Dermis microvascular lymphatic vessel endothelial cell (primary cell): ENCODE measurements at regions not wholly inside any gene's neighbourhood (a gene's known extent, or its start where the extent isn't known, plus 50 kb on each side); places are given as distances from the start of the nearest gene placed in this dataset.
A peak's percentile ranks its signal among the peaks of the same experiment; 100 is the strongest.

Experiments used
- DNase-seq, 2 donors: peaks; one replicate each; pipeline versions ENCODE4 v3.0.0 to v3.0.0-alpha.2; 2010; ENCODE audit warnings: low read depth in 2 of 2

DNA sequence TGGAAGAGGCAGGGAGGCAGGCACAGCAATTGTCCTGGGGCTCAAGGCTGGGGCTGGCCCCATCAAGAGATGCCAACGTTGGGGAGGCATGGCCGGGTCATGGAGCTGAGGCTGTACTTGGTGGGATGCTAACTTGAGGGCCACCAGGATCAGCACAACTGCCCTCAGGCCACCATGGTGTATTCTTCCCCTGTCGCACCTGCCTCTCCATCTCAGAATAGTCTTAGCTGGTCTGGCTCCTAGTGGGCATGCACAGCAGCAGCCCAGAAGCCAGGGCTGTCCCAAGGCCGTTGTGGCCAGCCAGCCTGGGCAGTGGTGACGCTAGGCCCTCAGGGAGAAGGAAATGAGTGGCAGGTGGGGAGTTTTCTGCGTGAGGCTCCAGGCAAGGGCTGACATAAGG is 91.3 kb downstream of the DHCR7 start:
- DNase-seq, result no peak

DNA sequence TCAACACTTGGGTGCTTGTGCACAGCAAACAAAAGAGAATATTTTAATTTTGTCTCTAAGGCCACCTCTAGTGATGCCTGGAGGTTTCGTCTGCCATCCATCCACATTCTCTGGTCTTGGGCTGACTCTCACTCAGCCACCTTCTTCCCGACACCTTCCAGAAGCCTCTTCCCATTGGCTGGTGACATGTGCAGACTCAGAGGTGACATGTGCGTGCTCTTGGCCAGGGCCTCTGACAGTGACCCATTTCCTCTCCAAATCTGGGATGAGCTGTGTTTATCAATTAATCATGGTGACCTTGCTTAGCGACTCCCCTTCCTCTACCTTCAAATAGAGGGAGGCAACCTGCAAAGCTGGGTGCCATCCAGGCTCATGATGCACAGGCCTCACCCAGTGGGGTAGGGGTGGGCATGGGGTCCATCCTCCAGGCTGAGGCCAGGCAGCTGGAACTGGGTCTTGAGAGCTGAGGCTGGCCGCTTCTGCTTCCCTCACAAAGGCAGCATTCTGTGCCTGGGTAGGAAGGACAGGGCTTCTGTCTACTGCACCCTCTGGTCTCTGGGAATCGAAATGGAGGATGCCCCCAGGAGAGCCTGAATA is 91.8 kb downstream of the DHCR7 start:
- DNase-seq, result no peak

DNA sequence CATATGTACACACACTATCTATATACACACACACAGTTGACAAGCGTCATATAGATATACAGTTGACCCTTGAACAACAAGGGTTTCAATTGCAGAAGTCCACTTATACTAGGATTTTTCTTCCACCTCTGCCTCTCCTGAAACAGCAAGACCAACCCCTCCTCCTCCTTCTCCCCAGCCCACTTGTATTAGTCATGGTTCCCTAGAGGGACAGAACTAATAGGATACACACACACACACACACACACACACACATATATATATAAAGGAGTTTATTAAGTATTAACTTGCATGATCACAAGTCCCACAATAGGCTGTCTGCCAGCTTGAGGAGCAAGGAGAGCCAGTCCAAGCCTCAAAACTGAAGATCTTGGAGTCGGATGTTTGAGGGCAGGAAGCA is 92.9 kb downstream of the DHCR7 start:
- no peak for DNase-seq

DNA sequence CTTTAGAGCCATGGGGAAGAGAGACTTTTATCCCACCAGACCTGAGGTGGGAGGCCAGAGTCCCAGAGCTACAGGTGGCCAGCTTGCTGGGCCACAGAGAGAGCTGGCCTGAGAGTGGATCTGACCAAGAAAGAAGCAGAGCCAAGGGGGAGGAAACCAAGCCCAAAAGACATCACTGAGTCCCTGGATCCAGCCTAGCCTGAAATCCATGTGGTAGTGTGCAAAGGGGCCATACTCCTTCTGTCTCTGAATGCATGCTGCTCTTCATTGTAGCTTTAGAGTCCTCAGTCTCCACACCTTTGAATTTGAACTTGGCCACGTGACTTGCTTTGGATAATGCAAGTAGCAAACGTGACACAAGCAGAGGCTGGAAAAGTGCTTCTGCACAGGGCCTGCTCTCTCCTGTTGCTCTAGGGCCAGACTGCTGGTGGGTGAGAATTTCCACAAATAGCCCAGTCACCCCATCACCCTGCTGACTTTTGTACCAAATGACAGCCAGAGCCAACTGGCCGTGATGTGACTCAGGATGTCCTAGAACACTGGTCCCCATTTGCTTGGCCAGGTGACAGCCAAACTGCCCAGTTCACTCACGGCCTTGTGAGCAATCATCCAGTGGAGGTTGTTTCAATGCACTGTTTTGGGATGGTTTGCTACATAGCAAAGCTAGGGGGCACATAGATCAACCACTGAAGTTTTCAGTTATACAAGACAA is 93.6 kb downstream of the DHCR7 start:
- DNase-seq, result no peak

DNA sequence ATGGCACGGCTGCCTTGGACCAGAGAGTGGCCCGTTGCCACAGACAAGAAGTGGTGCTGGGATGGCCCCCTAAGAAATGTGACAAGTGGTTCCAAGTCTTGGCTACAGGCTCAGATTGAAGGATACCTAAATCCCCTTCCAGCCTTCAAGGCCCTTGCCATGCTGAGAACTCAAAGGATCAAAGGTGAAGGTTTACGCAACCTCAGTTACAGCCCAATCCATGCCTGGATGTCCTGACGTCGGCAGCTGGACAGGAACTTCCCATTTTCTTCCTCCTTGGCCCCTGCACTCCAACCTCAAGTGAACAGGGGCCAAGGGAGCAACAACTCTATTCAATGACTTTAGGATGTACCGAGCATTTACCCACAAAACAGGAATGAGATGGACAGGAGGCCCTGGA is 95.4 kb downstream of the DHCR7 start:
- DNase-seq, result no peak

DNA sequence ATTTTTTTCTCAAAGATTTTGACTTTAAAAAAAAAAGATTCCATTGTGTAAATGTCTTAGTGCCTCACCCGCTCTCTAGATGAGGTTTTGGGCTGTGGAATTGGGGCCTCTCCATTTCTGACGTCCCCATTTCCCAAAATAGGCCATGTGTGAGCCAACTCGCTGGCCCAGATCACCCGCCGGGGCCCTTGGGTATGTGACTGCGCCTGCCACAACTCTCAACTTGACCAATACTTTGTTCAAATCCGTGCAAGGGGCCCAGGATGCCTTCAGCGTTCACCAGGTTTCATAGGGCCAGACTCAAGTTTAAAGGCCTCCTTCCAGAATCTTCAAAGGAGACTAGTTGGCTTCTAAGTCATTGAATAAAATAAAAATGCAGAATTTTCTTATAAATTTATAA is 96.0 kb downstream of the DHCR7 start:
- no peak for DNase-seq

DNA sequence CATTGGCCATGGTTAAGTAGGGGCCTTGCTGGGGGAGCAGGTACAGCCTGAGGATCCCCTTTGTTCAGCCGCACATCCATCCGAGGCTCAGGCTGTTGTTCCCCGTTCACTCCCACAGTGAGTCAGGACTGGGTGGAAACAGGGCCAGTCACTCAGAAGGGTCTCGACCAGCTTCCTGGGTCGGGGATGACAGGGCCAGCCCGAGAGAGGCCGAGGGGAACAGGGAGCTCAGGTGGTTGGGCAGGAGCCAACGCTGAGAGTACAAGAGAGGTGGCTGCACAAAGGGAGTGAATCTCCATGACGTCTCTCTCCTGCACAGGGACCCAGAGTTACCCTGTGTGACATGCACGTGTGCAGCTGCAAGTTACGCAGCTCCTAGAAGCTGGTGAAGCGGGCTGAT is 97.2 kb upstream of the SHANK2 start:
- no peak for DNase-seq

DNA sequence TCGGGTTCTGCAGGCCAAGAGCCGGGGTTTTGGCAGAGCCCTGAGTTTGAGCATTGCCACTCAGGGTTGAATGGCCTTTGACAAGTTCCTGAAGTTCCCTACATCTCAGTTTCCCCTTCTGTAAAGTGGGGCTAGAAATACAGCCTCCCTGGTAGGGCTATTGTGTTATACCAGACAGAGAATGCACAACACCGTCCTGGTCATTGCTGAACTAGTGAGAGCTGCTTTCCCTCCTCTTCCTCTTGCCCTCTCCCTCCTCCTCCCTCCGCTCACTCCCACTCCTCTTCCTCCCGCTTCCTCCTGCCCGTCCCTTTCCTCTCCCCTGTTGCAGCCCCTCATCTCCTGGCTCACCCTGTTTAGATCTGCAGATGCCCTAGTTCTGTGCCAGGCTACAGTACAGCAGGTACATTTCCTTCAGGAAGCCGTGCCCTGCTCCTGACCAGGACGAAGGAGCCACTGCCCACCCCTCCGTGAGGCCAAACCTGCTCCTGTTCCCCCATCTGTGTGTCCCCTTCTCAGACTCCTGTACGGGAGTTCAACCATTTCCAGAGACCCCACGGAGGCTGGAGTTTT is 91.5 kb upstream of the SHANK2 start:
- DNase-seq, result no peak

DNA sequence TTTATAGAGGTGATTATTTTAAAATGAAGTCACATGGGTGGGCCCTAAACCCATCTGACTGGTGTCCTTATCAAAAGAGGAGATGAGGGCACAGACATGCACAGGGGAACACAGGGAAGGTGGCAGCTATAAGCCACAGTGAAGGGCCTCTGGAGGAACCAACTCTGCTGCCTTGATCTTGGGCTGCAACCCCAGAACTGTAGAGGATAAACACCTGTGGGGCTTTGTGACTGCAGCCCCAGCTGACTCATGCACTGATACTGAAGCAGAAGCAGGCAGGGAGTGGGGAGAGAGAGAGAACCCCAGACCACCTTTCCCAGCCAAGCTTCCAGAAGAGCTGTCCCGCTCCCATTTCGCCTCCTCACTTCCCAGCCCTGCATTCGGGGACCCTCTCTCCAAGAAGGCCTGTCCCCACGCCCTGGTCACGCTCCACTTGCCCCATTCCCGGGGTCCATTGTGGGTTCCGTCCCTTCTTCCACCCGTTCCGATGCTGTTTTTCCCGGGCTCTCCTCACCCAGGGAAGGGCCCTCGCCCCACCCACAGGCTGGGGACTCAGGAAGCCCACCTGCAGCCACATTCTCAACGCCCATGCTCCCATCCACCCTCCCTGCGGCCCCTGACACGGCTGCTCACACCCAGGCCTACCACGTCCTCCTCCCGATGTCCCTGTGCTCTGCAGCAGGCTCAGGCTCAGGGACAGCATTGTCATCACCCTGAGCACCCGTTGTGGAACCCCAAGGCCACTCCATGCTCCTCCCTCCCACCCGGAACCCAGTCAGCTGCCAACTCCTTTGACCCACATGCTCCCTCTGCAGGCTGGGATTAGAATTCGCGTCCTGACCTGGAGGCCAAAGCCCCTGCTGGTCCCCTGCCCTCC is 90.8 kb upstream of the SHANK2 start:
- DNase-seq, result peak in 1 of 2 donors; percentile 9

DNA sequence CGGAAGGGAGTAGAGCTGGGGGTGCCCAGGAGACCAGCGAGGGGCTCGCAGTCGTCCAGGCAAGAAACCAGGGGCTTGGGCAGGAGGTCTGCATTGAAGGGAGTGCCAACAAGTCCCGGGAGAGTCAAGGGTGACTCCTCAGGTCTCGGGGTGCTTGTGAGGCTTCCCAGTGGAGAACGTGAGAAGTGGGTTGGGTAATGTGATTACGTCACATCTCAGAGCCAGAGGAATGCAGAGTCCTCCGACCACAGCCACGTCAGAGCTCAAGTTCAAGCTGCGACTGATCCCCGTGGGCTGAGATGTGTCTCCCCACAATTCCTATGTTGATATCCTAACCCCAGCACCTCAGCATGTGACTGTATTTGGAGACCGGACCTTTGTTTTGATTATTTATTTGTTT is 89.7 kb upstream of the SHANK2 start:
- no peak for DNase-seq

DNA sequence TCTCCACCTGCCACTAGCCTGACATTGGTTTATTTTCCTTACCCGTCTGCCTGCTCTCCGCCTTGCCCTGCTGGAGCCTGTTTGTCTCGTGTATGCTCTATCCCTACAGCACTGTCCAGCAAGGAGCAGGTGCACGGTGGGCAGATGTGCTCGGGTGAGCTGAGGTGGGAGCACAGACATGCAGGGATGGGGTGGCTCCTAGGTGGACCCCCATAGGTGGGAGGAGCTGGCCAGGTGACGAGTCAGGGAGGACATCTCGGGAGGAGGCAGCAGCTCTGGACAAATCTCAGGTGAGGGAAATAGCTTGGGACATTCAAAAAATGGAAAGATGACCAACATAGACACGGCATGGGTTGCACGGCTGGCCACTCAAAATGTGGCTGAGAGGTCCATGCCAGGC is 89.2 kb upstream of the SHANK2 start:
- DNase-seq, result no peak

DNA sequence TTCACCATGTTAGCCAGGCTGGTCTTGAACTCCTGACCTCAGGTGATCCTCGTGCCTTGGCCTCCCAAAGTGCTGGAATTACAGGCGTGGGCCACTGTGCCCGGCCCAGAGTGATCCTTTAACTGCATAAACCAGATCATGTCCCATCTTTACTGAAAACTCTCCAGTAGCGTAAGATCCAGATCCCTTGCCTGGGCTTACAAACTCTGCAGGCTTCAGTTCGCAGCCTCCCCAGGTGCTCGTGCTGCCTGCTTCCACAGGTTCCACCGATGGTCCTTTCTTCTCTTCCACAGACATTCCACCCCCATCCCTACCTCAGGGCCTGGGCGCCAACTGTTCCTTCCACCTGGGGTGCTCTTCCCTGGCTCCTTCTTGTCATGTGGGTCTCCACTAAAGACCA is 88.8 kb upstream of the SHANK2 start:
- DNase-seq, result no peak

DNA sequence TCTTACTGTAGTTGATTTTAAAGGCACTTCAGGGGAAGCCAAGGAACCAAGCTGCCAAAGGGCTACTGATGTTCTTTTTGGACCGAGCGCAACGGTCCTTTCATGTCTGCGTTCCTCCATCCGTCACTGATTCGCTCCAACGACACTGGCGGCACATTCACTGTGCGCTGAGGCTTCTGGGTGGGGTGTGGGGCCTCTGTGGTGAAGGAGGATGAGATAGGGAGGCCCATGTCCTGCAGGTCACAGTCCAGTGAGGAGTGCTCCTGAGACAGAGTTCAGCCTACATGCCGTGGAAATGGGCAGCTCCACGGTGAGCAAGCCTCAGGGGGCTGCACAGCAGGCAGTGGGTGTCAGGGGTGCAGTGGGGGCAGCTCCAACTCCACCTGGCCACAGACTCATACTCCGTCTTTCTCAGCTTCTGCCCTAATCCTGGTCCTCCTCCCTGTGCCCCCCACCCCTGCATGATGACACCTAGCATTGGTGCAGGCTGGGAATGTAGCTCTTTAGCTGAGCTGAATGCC is 87.8 kb upstream of the SHANK2 start:
- no peak for DNase-seq

DNA sequence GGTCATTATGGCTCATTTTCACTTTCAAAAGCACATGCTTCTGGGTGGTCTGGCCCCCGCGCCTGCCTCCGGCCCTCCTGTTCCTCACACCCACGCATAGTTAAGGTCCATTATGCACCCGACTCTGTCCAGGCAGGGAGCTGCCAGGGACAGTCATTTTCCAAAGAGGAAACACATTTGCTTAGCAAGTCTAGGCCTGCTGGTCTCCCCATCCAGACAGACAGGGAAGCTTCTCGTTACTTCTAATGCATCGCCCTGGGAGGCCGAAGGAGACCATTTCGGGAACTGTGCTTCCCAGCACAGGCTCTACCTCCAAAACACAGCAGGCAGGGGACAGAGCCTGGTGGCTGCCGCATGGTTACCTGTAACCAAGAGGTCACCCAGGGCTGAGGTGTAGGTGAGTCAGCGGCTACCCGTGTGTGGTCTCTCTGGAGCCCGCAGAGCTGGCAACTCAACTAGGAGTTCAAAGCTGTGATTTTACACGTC is 87.1 kb upstream of the SHANK2 start:
- no peak for DNase-seq

DNA sequence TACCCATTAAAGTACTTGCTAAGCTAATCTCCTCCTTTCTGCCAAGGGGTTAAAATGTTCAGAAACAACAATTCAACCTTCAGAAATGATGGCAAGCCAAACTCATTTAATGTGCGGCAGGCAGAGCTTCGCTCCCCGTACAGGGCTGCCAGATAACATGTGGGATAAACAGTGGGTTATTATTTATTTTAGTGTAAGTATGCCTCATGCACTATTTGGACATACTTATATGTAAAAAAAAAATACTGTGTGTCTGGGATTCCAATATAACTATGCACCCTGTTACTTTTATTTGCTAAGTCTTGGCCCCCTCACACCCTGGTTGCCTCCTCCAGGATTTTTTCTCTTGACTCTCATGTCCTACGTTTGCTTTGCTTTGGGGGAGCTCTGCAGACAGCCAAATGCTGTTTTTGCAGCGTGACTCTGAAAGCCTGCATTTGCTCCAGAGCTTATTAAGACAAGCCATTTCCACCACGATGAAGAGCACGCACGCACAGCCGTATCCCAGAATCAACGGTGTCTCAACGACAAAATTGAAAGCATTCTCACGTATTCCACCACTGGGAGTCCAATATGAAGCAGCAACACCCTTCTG is 86.5 kb upstream of the SHANK2 start:
- no peak for DNase-seq

DNA sequence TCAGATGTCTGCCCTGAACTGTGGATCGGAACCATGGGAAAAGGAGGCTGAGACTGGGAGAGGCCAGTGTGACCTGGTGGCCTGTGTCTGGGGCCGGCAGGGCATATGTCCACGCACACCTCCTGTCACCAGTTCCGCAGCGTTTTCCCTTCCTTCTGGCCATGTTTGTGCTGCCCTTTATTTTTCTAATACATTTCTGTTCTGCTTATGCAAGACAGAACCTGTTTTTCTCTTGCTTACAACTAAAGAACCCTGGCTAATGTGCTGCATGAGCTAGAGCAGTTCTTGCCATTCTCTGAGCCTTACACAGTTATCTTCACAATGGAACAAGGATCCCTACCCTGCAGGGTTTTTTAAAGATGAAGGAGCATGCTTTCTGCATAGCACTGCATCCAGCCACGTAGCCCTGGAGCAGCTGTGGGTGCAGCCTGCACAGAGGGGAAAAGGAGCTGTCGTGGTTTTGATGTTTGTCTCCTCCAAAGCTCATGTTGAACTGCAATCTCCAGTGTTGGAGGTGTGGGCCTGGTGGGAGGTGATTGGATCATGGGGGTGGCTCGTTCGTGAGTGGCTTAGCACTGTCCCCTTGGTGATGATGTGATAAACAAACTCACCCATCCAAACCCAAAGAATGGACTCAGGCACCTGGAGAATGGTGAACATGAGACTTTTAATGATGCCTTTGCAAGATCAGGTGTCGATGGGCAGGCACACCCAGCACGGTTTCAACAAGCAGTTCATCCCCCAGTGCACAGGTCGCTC is 84.8 kb upstream of the SHANK2 start:
- DNase-seq, result no peak

DNA sequence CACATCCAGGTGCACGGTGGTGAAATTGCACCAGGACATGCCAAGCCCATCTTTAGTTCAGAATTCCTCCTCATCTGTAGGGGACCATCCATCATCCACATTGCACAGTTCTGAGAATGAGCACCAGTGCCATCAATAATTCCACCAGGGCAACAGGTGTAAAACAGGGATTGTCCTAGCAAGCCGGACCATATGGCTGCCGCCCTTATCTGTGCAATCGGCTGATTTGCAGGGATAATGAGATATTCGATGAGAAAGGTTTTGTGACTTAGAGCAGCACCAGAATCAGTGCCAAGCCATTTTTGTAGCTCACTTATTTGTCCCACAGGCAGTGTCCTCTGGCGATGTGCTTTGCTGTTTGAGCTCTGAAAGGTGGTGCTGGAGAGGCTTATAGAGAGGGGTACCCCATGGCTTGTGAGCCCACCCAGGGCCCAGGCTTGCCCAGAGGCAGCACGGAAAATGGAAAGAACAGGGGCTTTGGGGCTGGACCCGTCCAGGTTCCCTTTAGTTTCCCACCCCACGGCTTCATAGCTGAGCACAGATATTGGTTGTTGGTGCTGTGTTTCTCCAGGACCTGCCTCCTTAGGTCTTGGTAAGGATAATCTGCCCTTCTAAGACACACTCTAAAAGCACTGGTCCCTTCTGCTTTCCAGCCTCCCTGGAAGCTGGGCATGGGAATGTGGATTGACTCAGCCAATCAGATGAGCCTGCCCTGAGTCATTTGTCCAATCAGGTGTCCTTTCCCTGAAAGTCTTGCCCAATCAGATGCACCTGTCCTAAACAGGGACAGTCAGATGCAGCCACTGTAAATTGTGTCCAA is 84.0 kb upstream of the SHANK2 start:
- DNase-seq, result no peak

DNA sequence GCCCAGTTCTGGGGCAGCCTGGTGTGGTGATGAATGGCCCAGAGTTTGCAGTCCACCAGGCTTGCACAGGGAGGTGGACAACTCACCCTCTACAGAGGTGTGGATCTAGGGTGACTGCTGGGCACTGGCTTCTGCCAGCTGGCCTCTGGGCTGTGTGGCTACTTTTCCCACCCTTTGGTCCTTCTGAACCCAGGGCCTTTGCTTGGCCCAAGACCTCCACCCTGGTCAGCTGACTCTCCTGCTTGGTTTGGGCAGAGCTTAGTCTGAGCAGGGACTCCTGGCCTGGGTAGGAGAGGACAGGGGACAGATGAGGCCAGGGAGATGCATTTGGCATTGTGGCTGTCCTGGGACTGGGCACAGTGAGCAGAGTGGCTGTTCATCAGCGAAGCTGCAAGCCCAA is 83.0 kb upstream of the SHANK2 start:
- DNase-seq, result no peak

DNA sequence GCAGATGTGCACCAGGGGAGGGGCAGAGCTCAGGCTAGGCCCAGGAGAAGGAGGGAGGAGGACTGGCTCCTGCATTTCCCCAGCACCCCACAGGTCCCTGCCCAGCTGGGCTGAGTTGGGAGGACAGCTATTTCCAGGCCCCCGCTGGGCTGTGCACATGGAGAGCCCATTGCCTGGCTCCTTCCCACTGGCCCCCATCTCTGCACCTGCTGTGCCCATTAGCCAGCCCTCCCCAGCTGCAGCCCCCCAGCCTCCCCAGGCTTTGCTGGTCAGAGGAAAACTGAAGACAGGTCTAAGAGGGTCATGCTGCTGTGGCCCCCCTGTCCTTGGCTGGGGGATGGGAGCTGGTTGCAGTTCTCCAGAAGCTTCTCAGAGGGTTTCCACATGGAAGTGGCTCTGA is 81.8 kb upstream of the SHANK2 start:
- no peak for DNase-seq

DNA sequence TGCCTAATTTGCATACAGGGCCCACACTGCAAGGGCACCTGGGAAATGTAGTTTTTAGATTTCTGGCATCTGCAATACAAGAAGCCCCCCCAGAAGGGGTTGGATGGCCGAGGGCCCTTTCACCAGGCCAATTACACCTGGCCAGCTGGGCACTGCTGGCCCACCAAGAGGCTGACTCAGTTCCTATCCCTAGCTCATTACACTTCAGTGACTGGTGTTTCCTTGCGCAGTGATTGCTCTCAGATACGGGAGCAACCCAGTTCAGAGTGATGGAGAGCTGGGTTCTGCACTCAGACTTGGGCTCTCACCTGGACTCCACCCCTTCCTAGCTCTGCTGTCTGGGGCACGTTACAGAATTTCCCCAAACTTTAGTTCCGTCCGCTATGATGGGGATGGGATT is 81.1 kb upstream of the SHANK2 start:
- no peak for DNase-seq
